Mesenchymal stem cell (in vitro differentiated cells and primary cell): ENCODE measurements at regions not wholly inside any gene's neighbourhood (a gene's known extent, or its start where the extent isn't known, plus 50 kb on each side); places are given as distances from the start of the nearest gene placed in this dataset.

ENCODE experiments used
- DNase-seq: peaks from one replicate; pipeline ENCODE4 v3.0.0-alpha.2; 2013
- H2AFZ ChIP-seq: one replicate; pipeline ENCODE4 v1.6.1; 2013; ENCODE audit warnings: low read depth, mild to moderate bottlenecking, control low read depth, inconsistent platforms, low read length, moderate library complexity
- H2AK5ac ChIP-seq: 2 replicates; pipeline ENCODE4 v1.6.1; 2013; ENCODE audit warnings: low read length, moderate library complexity, mild to moderate bottlenecking, inconsistent platforms; ENCODE audit not compliant: severe bottlenecking
- H2BK120ac ChIP-seq: one replicate; pipeline ENCODE4 v1.6.1; 2013; ENCODE audit warnings: low read depth, mild to moderate bottlenecking, inconsistent platforms, low read length, moderate library complexity
- H2BK12ac ChIP-seq, 2 experiments: one replicate each; pipeline ENCODE4 v1.6.1; 2013; ENCODE audit warnings: inconsistent platforms in 2 of 2, low read length in 2 of 2, mild to moderate bottlenecking in 2 of 2, moderate library complexity in 2 of 2, control low read depth in 1 of 2
- H2BK15ac ChIP-seq: one replicate; pipeline ENCODE4 v1.6.1; 2013; ENCODE audit warnings: mild to moderate bottlenecking, low read depth, inconsistent platforms; ENCODE audit not compliant: poor library complexity, severe bottlenecking
- H2BK5ac ChIP-seq: 2 replicates; pipeline ENCODE4 v1.6.1; 2013; ENCODE audit warnings: low read depth, mild to moderate bottlenecking, low read length, control low read depth, inconsistent platforms; ENCODE audit not compliant: poor library complexity, severe bottlenecking
- H3K14ac ChIP-seq, 2 experiments: one replicate each; pipeline ENCODE4 v1.6.1; 2013; ENCODE audit warnings: inconsistent platforms in 2 of 2, low read length in 2 of 2, control low read depth in 1 of 2, mild to moderate bottlenecking in 1 of 2, moderate library complexity in 1 of 2
- H3K18ac ChIP-seq, 2 experiments: one replicate each; pipeline ENCODE4 v1.6.1; 2013; ENCODE audit warnings: inconsistent platforms in 2 of 2, low read length in 2 of 2, control low read depth in 1 of 2, low read depth in 1 of 2, mild to moderate bottlenecking in 1 of 2
- H3K23ac ChIP-seq, 2 experiments: one replicate each; pipeline ENCODE4 v1.6.1; 2013; ENCODE audit warnings: inconsistent platforms in 2 of 2, low read length in 2 of 2, mild to moderate bottlenecking in 2 of 2, moderate library complexity in 2 of 2, control low read depth in 1 of 2
- H3K27ac ChIP-seq: 2 replicates; pipeline ENCODE4 v1.5.1; 2013; ENCODE audit warnings: mild to moderate bottlenecking, moderate library complexity, low read length, control low read depth, inconsistent platforms; ENCODE audit not compliant: poor library complexity, severe bottlenecking
- H3K27me3 ChIP-seq, 2 experiments: 2 replicates each; pipeline versions ENCODE4 v1.6.1 to v1.7.0; 2013; ENCODE audit warnings: low read length in 2 of 2, mild to moderate bottlenecking in 2 of 2, moderate library complexity in 2 of 2, control low read depth in 1 of 2, inconsistent platforms in 1 of 2; ENCODE audit not compliant: control insufficient read depth in 1 of 2, insufficient read depth in 1 of 2
- H3K36me3 ChIP-seq, 2 experiments: 2 replicates each; pipeline versions ENCODE4 v1.6.1 to v1.7.0; 2013; ENCODE audit warnings: low read length in 2 of 2, control low read depth in 1 of 2, inconsistent platforms in 1 of 2, low read depth in 1 of 2, mild to moderate bottlenecking in 1 of 2; ENCODE audit not compliant: insufficient read depth in 2 of 2, control insufficient read depth in 1 of 2
- H3K4ac ChIP-seq, 2 experiments: one replicate each; pipeline ENCODE4 v1.6.1; 2013; ENCODE audit warnings: inconsistent platforms in 2 of 2, low read length in 2 of 2, mild to moderate bottlenecking in 2 of 2, moderate library complexity in 2 of 2, control low read depth in 1 of 2, low read depth in 1 of 2
- H3K4me1 ChIP-seq: 2 replicates; pipeline ENCODE4 v1.6.1; 2013; ENCODE audit warnings: low read depth, low read length, control low read depth; ENCODE audit not compliant: control insufficient read depth, insufficient read depth
- H3K4me2 ChIP-seq: 2 replicates; pipeline ENCODE4 v1.6.1; 2013; ENCODE audit warnings: low read length, mild to moderate bottlenecking, inconsistent platforms; ENCODE audit not compliant: poor library complexity, severe bottlenecking
- H3K4me3 ChIP-seq, 2 experiments: 2 replicates each; pipeline versions ENCODE4 v1.5.1 to v1.7.0; 2013; ENCODE audit warnings: low read length in 2 of 2, mild to moderate bottlenecking in 2 of 2, control low read depth in 1 of 2, low read depth in 1 of 2; ENCODE audit not compliant: insufficient read depth in 1 of 2
- H3K79me1 ChIP-seq: replicated peaks from 2 replicates; pipeline ENCODE4 v1.6.1; 2013; ENCODE audit warnings: mild to moderate bottlenecking, control low read depth, low read length, inconsistent platforms; ENCODE audit not compliant: poor library complexity, severe bottlenecking
- H3K9ac ChIP-seq: 2 replicates; pipeline ENCODE4 v1.7.0; 2013; ENCODE audit warnings: mild to moderate bottlenecking, low read length, moderate library complexity
- H3K9me3 ChIP-seq: 2 replicates; pipeline ENCODE4 v1.7.0; 2013; ENCODE audit warnings: mild to moderate bottlenecking, low read length; ENCODE audit not compliant: control insufficient read depth
- H4K8ac ChIP-seq: one replicate; pipeline ENCODE4 v1.6.1; 2013; ENCODE audit warnings: inconsistent platforms, mild to moderate bottlenecking, low read length, moderate library complexity
- H4K91ac ChIP-seq: one replicate; pipeline ENCODE4 v1.6.1; 2013; ENCODE audit warnings: mild to moderate bottlenecking, low read length, inconsistent platforms
- WGBS: methylation state at CpG from one replicate; pipeline ENCODE4 v1.1.7; 2013; ENCODE audit warnings: mixed read lengths; 5-methylcytosine and 5-hydroxymethylcytosine counted together

DNA sequence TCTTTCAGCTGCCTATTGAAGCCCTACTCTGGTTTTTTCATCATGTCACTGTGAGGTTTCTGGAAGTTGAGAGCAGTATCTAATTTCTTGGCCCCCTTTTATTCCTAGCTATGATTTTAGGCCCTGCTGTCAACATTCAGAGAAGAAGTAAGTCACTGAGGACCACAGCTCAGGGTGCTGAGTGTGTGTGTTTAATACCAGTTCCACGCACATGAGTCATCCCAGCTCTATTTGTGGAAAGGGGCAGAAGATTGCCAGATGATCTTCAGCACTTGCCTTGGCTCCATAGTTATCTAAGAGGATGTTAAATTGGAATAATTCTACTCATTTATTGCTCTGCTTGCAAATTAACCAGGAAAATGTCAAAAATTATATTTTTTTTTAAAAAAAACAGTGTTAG lies 65.5 kb upstream of the SLC38A4 start:
- peak; percentile 23 for DNase-seq
- H3K9ac ChIP-seq: no peak overlapping the region
- 62% methylated on average over 1 of the region's 1 CpG for WGBS
- H3K4me3 ChIP-seq: no peak overlapping the region
- H2AFZ ChIP-seq: no peak overlapping the region
- no peaks in the 10 kb centered on the region for H3K9me3 ChIP-seq
- no peak overlapping the region for H3K27ac ChIP-seq
- H3K4me1 ChIP-seq: no peaks in the 10 kb centered on the region
- no peaks in the 10 kb centered on the region for H3K36me3 ChIP-seq
- no peaks in the 10 kb centered on the region for H3K79me1 ChIP-seq
- no peak overlapping the region for H4K8ac ChIP-seq
- no peak overlapping the region for H4K91ac ChIP-seq
- H2BK12ac ChIP-seq: no peak overlapping the region
- no peak overlapping the region for H3K23ac ChIP-seq
- H3K4ac ChIP-seq: no peak overlapping the region
- H2BK15ac ChIP-seq: no peak overlapping the region
- H3K4me2 ChIP-seq: no peak overlapping the region
- H3K18ac ChIP-seq: no peak overlapping the region
- no peak overlapping the region for H2BK5ac ChIP-seq
- H2AK5ac ChIP-seq: no peak overlapping the region
- H3K14ac ChIP-seq: no peak overlapping the region
- no peaks in the 10 kb centered on the region for H3K27me3 ChIP-seq
- no peak overlapping the region for H2BK120ac ChIP-seq

DNA sequence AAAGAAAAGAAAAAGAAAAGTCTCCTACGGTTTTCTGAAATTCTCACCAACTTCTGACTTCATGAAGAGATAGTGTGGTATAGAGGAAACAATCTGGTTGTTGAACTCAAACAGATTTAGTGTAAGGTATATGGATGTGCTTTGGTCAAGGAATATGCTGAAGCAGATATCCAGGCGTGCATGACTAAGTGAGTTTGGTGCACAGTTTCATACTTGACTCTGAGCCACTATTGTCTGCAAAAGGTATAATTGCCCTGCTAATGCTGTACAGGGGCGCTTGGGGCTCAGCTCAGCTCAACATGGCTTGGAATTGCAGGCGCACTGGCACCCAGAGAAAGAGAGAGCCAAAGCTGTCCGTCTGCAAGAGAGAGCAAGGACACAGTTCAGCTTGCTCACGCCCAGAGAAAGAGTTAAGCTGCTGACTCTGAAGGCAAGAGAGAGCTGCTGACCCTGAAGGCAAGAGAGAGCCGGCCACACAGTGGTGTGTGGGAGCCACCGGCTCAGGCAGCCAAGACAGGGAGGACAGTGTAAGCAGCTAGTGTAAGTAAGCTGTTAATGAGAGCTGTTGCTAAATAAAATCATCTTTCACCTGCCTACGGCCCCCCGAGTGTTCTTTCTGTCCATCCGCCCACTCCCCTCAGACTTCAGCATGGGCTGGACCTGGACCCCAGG lies 66.4 kb upstream of the SLC38A4 start:
- Histone ChIP-seq H3K4me1 (no peaks in the 10 kb centered on the region), H3K14ac (no peak overlapping the region), H4K91ac (no peak overlapping the region), H3K36me3 (no peaks in the 10 kb centered on the region), H2BK120ac (no peak overlapping the region), H3K9ac (no peak overlapping the region), H4K8ac (no peak overlapping the region), H3K18ac (no peak overlapping the region), H2AK5ac (no peak overlapping the region), H3K79me1 (no peaks in the 10 kb centered on the region), H3K4me2 (no peak overlapping the region), H3K27ac (no peak overlapping the region), H3K4ac (no peak overlapping the region), H3K27me3 (no peaks in the 10 kb centered on the region), H2AFZ (no peak overlapping the region), H3K23ac (no peak overlapping the region), H2BK5ac (no peak overlapping the region), H3K9me3 (no peaks in the 10 kb centered on the region), H3K4me3 (no peak overlapping the region), H2BK15ac (no peak overlapping the region), H2BK12ac (no peak overlapping the region)
- DNase-seq: no peak
- 88% methylated on average over 11 of the region's 11 CpGs for WGBS

DNA sequence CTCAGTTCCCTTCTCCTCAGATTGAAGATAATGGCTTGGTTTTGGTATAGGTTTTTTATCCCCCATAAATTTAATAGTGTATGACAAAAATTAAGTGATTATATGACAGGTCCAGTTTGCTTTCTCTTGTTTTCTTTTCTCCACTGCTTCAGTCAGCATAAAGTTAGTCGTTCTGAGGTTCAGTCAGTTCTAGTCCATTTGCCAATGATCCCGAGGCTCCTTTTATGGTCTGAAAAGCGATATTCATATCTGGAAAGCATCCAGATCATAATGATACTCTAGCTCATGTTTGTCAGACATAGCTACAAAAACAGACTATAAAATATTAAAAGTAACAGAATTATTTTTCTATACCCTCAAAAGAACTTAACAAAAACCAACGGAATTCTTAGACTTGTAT lies 67.1 kb upstream of the SLC38A4 start:
- H3K4me2 ChIP-seq: no peak overlapping the region
- no peak overlapping the region for H3K14ac ChIP-seq
- H3K79me1 ChIP-seq: no peaks in the 10 kb centered on the region
- H2AFZ ChIP-seq: no peak overlapping the region
- H4K91ac ChIP-seq: no peak overlapping the region
- no peak overlapping the region for H3K27ac ChIP-seq
- H2BK120ac ChIP-seq: no peak overlapping the region
- 100% methylated on average over 3 of the region's 4 CpGs for WGBS
- no peak overlapping the region for H4K8ac ChIP-seq
- no peaks in the 10 kb centered on the region for H3K36me3 ChIP-seq
- H3K4me3 ChIP-seq: no peak overlapping the region
- no peaks in the 10 kb centered on the region for H3K9me3 ChIP-seq
- no peak overlapping the region for H3K23ac ChIP-seq
- H2BK12ac ChIP-seq: no peak overlapping the region
- DNase-seq: no peak
- H3K4ac ChIP-seq: no peak overlapping the region
- no peak overlapping the region for H3K18ac ChIP-seq
- no peak overlapping the region for H2BK15ac ChIP-seq
- H3K4me1 ChIP-seq: no peaks in the 10 kb centered on the region
- no peak overlapping the region for H2AK5ac ChIP-seq
- no peak overlapping the region for H3K9ac ChIP-seq
- no peak overlapping the region for H2BK5ac ChIP-seq
- no peaks in the 10 kb centered on the region for H3K27me3 ChIP-seq

GRCh38 chr12:46893434-46893833 lies 67.6 kb upstream of the SLC38A4 start:
- H3K9me3 ChIP-seq: no peaks in the 10 kb centered on the region
- no peak overlapping the region for H3K23ac ChIP-seq
- no peak overlapping the region for H2AFZ ChIP-seq
- no peak overlapping the region for H2BK5ac ChIP-seq
- H2BK120ac ChIP-seq: no peak overlapping the region
- no peak overlapping the region for H3K4me2 ChIP-seq
- H2AK5ac ChIP-seq: no peak overlapping the region
- H4K8ac ChIP-seq: no peak overlapping the region
- H3K18ac ChIP-seq: no peak overlapping the region
- no peaks in the 10 kb centered on the region for H3K79me1 ChIP-seq
- H4K91ac ChIP-seq: no peak overlapping the region
- no peak overlapping the region for H3K4me3 ChIP-seq
- no peaks in the 10 kb centered on the region for H3K36me3 ChIP-seq
- H3K27ac ChIP-seq: no peak overlapping the region
- no peak overlapping the region for H3K9ac ChIP-seq
- H2BK12ac ChIP-seq: no peak overlapping the region
- no peak overlapping the region for H3K4ac ChIP-seq
- no peak overlapping the region for H3K14ac ChIP-seq
- WGBS: 100% methylated on average over 1 of the region's 1 CpG
- H2BK15ac ChIP-seq: no peak overlapping the region
- H3K27me3 ChIP-seq: no peaks in the 10 kb centered on the region
- no peaks in the 10 kb centered on the region for H3K4me1 ChIP-seq
- no peak for DNase-seq
